NCI-H2227 treated with DMSO at 0.1 percent for 48 hours (cell line): ENCODE measurements at regions not wholly inside any gene's neighbourhood (a gene's known extent, or its start where the extent isn't known, plus 50 kb on each side); places are given as distances from the start of the nearest gene placed in this dataset.
A peak's percentile ranks its signal among the peaks of the same experiment; 100 is the strongest.

Source experiments
- DNase-seq: peaks from one replicate; lab custom pipeline; 2025; lab: John Stamatoyannopoulos, UW

GRCh38 chr18:41753826-41754225 lies 201.2 kb upstream of the PIK3C3 start:
- no peak for DNase-seq

DNA sequence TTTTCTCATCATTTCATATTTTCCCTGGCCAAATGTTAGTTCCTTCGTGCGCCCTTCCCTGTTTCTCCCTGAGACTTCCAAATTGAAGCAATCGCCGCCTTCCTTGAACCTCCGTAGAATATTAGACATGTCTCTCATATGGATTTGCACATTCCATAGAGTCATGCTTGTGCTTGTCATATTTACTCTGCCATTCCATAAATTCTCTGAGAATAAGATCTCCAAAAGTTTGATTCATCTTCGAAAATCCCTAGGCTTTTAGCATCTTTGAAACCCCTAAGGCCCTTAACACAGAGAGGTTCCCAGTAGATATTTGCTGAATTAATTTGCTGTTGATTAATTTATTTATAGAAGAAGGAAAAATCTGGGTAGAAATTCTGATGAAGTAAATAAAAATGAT lies 202.2 kb upstream of the PIK3C3 start:
- no peak for DNase-seq

DNA sequence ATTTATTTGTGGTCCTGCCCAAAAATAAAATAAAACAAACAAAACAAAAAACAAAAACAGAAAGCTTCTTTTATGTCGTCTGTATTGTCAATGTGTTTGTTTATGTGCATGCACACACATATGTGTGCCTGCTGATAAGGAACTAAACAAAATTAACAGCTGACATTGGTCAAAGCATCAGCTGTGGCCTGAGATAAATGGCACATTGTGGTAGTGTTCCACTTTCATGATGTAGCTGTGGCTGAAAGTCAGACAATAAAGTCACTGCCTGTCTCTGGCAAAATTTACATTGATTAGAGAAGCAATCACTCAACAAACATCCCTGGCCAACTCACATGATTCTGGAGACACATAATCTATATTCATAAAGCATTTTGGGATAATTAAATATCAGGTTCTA lies 203.4 kb upstream of the PIK3C3 start:
- DNase-seq, result no peak

DNA sequence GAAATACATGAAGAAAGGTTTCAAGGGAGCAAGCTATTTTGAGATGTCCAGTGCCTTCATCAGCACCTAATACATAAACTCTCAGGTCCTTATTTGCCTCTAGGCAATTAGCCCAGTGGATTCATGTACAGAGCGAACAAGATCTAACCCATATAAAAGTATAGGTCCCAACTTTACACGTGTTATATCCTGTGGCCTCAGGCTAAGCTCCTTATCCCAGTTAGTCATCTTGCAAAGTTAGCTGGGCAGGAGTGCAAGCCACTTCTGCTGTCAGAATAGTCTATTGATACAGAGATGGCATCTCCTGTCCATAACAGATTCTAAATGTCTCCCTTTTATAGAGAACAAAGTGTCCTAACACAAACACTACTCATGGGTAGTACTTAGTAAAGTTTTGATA lies 203.9 kb upstream of the PIK3C3 start:
- no peak for DNase-seq

DNA sequence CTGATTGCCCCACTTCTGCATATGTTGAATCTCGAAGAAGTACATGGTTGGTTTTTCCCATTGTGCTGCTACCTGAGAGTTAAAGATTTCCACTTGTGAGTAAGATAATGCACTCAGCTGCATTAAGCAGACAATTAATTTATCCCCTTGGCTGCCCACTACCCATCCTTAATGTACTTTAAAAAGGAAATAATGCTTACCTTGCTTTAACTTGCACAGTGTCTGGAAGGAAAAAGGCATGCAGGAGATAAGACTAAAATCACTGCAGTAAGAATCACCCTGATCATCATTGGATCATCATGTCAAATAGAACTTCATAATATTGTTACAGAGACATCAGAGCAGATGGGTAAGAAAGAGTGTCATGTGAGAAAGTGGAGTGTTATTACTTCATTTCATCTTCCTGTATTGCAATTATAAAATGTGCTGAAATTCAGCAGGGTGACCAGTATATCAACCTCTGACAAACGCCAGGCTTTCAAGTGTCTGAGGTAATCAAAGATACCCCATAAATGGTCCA lies 207.3 kb upstream of the PIK3C3 start:
- no peak for DNase-seq

- DNase-seq, result peak; percentile 78
Observed at GRCh38 chr18:41745166-41746049, 209.6 kb upstream of the PIK3C3 start.

DNA sequence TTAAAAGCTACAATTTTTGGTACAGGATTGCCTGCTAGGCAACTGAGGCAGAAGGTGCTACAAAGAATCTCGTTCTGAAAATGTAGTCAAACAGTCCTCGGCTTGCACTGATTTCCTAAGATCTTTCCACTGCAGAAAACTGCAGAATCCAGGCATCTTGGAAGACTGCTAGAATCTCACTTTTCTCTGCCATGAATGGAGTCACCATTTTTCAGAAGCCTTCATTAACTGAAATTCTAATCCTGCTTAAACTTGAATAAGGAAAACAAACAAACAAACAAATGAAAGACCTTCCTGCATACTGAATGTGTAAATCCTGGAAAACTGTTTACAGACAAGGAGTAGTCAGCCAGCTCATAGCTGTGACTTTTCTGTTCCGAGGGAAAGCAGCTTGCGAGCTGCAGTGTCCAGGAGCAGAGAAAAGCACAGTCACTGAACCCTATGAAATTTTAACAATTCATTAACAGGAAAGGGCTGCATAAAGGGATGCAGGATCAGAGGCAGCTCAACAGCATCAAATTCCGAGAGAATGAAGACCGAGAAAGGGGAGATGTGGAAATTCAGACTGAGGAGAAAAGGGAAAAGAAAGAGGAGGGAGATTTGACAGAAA lies 210.5 kb upstream of the PIK3C3 start:
- DNase-seq, result peak; percentile 45

GRCh38 chr18:41737218-41737617 lies 217.8 kb upstream of the PIK3C3 start:
- DNase-seq, result no peak

DNA sequence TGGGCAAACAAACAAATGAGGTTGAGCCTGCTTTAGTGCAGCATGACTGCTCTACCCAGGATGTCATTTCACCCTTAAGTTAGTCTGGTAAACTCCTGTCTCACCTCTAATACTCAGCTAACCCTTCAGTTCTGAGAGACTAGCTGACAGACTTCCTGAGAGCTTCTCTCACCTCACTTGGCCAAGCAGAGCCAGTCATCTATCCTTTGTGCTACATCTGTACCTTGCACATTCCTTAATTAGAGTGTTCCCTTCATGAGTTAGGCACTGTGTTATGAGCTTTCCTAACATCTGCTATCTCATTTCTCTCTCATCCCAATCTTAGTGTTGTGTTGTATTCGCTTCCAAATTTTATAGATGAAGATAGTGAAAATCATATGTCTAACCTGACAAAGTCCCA lies 220.1 kb upstream of the PIK3C3 start:
- no peak for DNase-seq

DNA sequence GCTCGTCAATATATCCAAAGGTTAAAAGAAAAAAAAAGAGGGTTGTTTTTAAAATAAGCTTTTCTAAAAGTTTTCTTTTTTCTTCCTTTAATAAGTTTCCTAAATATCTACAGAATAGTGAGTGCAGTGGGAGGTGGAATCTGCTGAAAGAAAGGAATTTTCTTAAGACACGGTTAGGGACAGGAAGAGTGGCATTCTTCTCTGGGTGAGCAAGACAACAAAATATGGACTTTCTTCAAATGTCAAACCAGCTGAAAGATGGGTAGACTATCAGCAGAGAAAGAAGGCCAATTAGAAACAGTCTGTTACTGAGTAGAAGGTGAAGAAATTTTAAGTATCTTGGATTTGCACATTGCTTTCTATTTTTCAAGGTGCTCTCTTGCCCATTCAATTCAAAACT lies 222.7 kb upstream of the PIK3C3 start:
- no peak for DNase-seq

- no peak for DNase-seq
Observed at GRCh38 chr18:41731884-41732283, 223.2 kb upstream of the PIK3C3 start.

DNA sequence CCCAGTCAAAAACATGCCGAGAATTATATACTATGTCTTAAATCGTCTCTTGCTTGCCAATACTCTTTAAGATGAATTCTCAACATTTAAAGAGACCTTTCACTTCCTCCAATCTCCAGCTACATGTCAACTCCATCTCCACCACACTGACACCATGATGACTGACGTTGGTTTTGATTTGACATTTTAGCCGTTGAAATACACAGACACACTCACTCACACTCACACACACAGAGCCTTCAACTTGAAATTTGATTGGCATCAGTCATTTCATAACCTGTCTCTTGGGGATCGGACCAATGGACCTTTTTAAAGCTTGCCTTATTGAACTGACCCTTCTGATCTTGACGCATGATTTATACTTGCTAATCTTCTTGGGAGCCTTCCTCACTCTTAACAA lies 230.8 kb upstream of the PIK3C3 start:
- DNase-seq, result no peak

GRCh38 chr18:41721103-41721790 lies 233.8 kb upstream of the PIK3C3 start:
- no peak for DNase-seq

GRCh38 chr18:41720226-41720625 lies 234.8 kb upstream of the PIK3C3 start:
- DNase-seq, result no peak

DNA sequence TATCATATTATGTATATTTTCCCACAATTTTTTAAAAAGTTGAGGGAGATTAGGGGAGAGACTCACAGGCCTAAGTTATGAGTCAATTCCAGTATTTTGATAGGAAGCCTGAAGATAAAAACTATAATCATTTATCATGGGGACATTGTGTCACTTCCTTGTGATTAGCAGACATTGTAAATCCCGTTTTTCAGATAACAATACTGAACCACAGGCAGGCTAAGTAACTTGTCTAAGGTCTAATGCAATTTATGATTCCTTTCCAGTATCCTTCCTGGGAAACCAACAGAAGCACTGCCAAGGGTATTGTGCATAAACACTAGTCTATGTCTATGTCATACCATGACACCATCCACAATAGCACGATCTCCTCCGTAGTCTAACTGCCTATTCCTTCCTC lies 235.2 kb upstream of the PIK3C3 start:
- no peak for DNase-seq

- no peak for DNase-seq
Observed at GRCh38 chr18:41714872-41715271, 240.2 kb upstream of the PIK3C3 start.

DNA sequence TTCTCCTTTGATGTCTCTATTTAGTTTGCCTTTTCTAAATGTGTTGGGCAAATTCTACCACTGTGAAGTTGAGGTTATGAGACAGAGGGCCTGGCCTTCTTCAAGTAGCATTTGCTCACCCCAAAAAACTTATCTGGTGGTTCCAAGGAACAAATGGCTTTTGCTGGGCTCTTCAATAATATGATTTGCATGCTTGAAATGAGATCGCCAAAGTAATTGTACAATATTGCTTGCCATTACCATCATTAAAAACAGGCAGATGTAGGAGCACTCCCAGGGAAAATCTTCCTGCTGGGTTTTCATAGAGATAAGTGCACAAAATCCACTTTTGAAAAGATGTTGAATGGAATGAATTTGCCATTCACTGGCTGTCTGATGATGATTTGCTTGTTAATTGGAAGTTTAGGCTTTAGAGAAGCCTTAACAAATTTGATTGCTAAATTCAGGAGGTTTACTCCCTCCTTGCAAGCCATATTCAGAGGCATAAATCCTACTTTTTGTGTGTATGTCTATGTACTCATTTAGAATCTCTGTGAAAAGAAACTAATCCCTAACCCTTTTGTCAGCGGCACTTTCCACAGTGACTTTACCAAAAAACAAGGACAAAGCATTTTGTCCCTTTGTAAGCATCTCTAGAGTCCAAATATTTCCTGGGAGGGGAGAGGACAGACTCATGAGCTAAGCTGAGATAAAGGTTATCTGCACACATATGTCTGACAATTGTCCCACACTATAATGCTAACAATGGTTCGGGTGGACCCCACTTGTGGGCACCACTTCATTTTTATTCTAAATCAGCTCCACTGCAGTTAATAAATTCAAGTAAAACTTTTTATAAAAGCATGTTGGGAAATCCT lies 240.8 kb upstream of the PIK3C3 start:
- DNase-seq, result no peak

DNA sequence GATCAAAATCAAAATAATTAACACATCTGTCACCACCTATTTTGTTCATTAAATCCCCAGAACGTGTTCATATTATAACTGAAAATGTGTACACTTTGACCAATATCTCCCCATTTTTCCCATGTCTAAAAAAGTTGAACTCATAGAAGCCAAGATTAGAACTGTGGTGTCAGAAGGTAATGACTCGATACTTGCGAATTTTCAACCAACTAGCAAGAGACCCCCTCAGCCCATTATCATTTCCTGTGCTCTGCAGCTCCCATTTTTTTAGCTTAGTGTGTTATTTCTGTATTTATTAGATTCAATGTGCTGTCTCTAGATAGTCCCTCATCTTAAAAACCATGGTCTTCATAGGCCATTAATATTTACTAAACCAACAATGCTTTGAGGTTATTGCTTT lies 248.7 kb upstream of the PIK3C3 start:
- no peak for DNase-seq

DNA sequence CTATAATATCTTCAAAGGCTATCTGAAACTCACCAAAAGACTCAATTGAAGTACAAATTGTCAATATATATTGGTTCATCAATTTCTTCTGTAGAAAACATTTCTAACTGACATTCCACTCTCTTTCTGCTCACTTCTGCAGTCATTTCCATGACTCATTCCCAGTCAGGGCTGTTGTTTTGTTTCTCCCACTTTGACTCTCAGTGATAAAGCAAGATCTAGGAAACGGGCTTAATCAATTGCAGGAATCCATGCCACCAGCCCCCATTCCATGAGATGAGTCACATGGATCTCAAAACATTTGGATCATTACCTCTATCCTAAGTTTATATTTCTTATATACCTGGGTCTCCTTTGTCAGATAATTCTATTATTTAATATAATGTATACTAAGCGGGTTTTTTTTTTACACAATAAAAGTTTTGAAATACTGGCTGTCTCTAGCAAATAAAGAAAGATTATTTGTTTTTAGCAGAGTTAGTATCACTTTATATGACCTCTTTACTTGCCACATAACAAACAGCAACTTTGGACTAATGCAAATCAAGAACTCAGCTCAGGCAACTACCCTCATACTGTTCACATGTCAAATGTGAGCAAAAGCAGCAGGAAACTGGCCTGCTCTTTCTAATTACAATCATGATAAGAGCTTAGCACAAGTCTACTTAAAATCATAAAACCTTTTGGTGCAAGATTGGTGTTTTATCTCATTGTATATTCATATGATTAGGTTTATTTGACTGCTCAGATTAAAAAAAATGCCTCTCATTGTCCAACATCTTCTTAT lies 251.1 kb upstream of the PIK3C3 start:
- DNase-seq, result no peak

- DNase-seq, result no peak
Observed at GRCh38 chr18:41700416-41700815, 254.6 kb upstream of the PIK3C3 start.

- no peak for DNase-seq
Observed at GRCh38 chr18:41695441-41695840, 259.6 kb upstream of the PIK3C3 start.
